Fibroblast of lung (primary cell): ENCODE measurements at regions not wholly inside any gene's neighbourhood (a gene's known extent, or its start where the extent isn't known, plus 50 kb on each side); places are given as distances from the start of the nearest gene placed in this dataset.

Experiments
- DNase-seq, 2 donors: peaks; one replicate each; pipeline versions ENCODE4 v3.0.0 to v3.0.0-alpha.2; 2010; ENCODE audit warnings: low read depth in 2 of 2
- H2AFZ ChIP-seq: 2 replicates; pipeline ENCODE4 v1.5.1; 2012; ENCODE audit warnings: low read length, control low read depth, inconsistent platforms
- H3K27ac ChIP-seq: 2 replicates; pipeline ENCODE4 v1.5.1; 2011; ENCODE audit warnings: low read length, control low read depth; ENCODE audit not compliant: insufficient read depth
- H3K27me3 ChIP-seq: 2 replicates; pipeline ENCODE4 v1.5.1; 2011; ENCODE audit warnings: mild to moderate bottlenecking, low read length; ENCODE audit not compliant: control insufficient read depth, insufficient read depth
- H3K36me3 ChIP-seq: 2 replicates; pipeline ENCODE4 v1.5.1; 2011; ENCODE audit warnings: low read length; ENCODE audit not compliant: control insufficient read depth, insufficient read depth
- H3K4me1 ChIP-seq: 2 replicates; pipeline ENCODE4 v1.5.1; 2011; ENCODE audit warnings: low read length; ENCODE audit not compliant: control insufficient read depth, insufficient read depth; ENCODE audit errors: extremely low read depth
- H3K4me2 ChIP-seq: 2 replicates; pipeline ENCODE4 v1.5.1; 2011; ENCODE audit warnings: low read length, control low read depth; ENCODE audit not compliant: insufficient read depth; ENCODE audit errors: extremely low read depth
- H3K4me3 ChIP-seq, 4 experiments: fragments of 200-600 bp in 1 of 4; sonication (generic) in 1 of 4; replicated peaks in 1 of 4; 2 replicates each; pipeline ENCODE4 v1.5.1; 2011 to 2016; ENCODE audit warnings: low read length in 4 of 4, low read depth in 3 of 4, mild to moderate bottlenecking in 3 of 4, control low read depth in 2 of 4, inconsistent platforms in 1 of 4, mixed read lengths in 1 of 4; ENCODE audit not compliant: insufficient read depth in 1 of 4; ENCODE audit errors: control extremely low read depth in 1 of 4
- H3K79me2 ChIP-seq: 2 replicates; pipeline ENCODE4 v1.5.1; 2012; ENCODE audit warnings: mild to moderate bottlenecking, low read length, inconsistent platforms; ENCODE audit not compliant: control insufficient read depth, insufficient read depth
- H3K9ac ChIP-seq: 2 replicates; pipeline ENCODE4 v1.5.1; 2011; ENCODE audit warnings: mild to moderate bottlenecking, low read length, control low read depth; ENCODE audit not compliant: insufficient read depth
- H3K9me3 ChIP-seq: 2 replicates; pipeline ENCODE4 v1.5.1; 2012; ENCODE audit warnings: low read depth, low read length; ENCODE audit not compliant: control insufficient read depth, insufficient read depth
- H4K20me1 ChIP-seq: 2 replicates; pipeline ENCODE4 v1.5.1; 2011; ENCODE audit warnings: low read length; ENCODE audit not compliant: control insufficient read depth, insufficient read depth; ENCODE audit errors: extremely low read depth
- CTCF ChIP-seq, 2 donors: IDR thresholded peaks in 1 of 2; conservative IDR thresholded peaks in 1 of 2; 1 replicate in 1 of 2; 2 replicates in 1 of 2; pipeline ENCODE4 v1.5.1; 2011 to 2012; ENCODE audit warnings: low read length in 2 of 2, control low read depth in 1 of 2, inconsistent platforms in 1 of 2, low read depth in 1 of 2, mild to moderate bottlenecking in 1 of 2
- EZH2 ChIP-seq: IDR thresholded peaks from 2 replicates; pipeline ENCODE4 v1.5.1; 2012; ENCODE audit warnings: low read length, control low read depth, mild to moderate bottlenecking; ENCODE audit errors: missing control alignments

DNA sequence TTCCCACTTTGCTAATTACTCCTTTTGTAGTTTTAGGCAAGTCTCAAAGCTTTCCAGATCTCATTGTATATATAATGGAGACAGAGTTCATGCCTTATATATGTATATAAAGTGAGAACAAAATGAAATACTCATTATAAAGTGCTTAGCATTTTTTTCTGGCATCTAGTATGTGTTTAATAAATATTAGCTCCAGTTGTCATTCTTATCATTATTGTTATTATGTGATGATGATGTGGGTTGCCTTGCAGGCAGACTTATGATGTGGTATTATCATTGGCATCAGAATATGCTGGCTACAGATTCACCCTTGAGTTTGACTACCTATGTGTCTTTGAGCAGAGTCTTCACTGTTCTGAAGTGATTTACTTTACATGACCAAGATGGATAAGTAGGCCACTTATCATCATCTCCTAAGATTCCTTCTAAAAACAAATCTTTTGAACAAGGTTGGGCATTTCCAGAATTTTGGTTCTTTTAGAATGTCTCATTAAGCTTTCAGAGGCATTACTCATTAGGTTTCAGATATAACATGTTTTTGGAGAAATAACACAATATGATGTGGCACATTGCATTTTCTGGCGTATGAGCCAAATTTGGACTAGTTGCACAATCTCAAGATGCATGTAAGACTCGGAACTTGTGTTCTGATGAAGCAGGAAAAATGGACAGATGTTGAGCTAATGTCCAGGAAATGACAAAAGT is 145.6 kb upstream of the TNC start:
- peak; percentile 80 to 82 for DNase-seq
- Histone ChIP-seq H3K9ac (no peak overlapping the region), H3K4me2 (peak overlapping the region; percentile 40), H3K27ac (peak overlapping the region; percentile 70), H3K79me2 (no peaks in the 10 kb centered on the region), H2AFZ (no peak overlapping the region), H3K36me3 (no peaks in the 10 kb centered on the region), H3K27me3 (no peaks in the 10 kb centered on the region), H4K20me1 (no peaks in the 10 kb centered on the region), H3K4me1 (peaks cover 24% of the 10 kb centered on the region), H3K9me3 (no peaks in the 10 kb centered on the region), H3K4me3 (no peak overlapping the region)
- TF ChIP-seq CTCF (conservative IDR thresholded peaks at IDR 0.05 in 1 of 2, IDR thresholded peaks at IDR 0.05 in 1 of 2; ENCODE audit: low read depth in 1 of 2, low read length in 2 of 2) (no peak), EZH2 (no peak)

- H3K27me3 ChIP-seq: no peaks in the 10 kb centered on the region
- peak; percentile 44 to 84 for DNase-seq
- no peaks in the 10 kb centered on the region for H3K79me2 ChIP-seq
- no peak overlapping the region for H3K4me3 ChIP-seq
- no peak overlapping the region for H2AFZ ChIP-seq
- H3K4me1 ChIP-seq: peaks cover 24% of the 10 kb centered on the region
- no peaks in the 10 kb centered on the region for H3K9me3 ChIP-seq
- no peaks in the 10 kb centered on the region for H3K36me3 ChIP-seq
- no peak overlapping the region for H3K9ac ChIP-seq
- peak overlapping the region; percentile 70 for H3K27ac ChIP-seq
- H4K20me1 ChIP-seq: no peaks in the 10 kb centered on the region
- H3K4me2 ChIP-seq: peak overlapping the region; percentile 40
- no peak for TF ChIP-seq CTCF (conservative IDR thresholded peaks at IDR 0.05 in 1 of 2, IDR thresholded peaks at IDR 0.05 in 1 of 2; ENCODE audit: low read depth in 1 of 2, low read length in 2 of 2)
- TF ChIP-seq EZH2: no peak
Observed at GRCh38 chr9:115264313-115264712, 146.4 kb upstream of the TNC start.

- H3K4me2 ChIP-seq: no peak overlapping the region
- no peak overlapping the region for H3K27ac ChIP-seq
- no peak for TF ChIP-seq EZH2
- TF ChIP-seq CTCF (conservative IDR thresholded peaks at IDR 0.05 in 1 of 2, IDR thresholded peaks at IDR 0.05 in 1 of 2; ENCODE audit: low read depth in 1 of 2, low read length in 2 of 2): no peak
- H3K79me2 ChIP-seq: no peaks in the 10 kb centered on the region
- no peak overlapping the region for H3K9ac ChIP-seq
- no peaks in the 10 kb centered on the region for H3K27me3 ChIP-seq
- H3K36me3 ChIP-seq: no peaks in the 10 kb centered on the region
- H2AFZ ChIP-seq: no peak overlapping the region
- H3K9me3 ChIP-seq: no peaks in the 10 kb centered on the region
- DNase-seq: peak in 1 of 2 donors; percentile 51
- H4K20me1 ChIP-seq: no peaks in the 10 kb centered on the region
- no peak overlapping the region for H3K4me3 ChIP-seq
- H3K4me1 ChIP-seq: peaks cover 19% of the 10 kb centered on the region
Observed at GRCh38 chr9:115267790-115268189, 149.8 kb upstream of the TNC start.
